ENCODE measurements at regions not wholly inside any gene's neighbourhood (a gene's known extent, or its start where the extent isn't known, plus 50 kb on each side); places are given as distances from the start of the nearest gene placed in this dataset.

DNA sequence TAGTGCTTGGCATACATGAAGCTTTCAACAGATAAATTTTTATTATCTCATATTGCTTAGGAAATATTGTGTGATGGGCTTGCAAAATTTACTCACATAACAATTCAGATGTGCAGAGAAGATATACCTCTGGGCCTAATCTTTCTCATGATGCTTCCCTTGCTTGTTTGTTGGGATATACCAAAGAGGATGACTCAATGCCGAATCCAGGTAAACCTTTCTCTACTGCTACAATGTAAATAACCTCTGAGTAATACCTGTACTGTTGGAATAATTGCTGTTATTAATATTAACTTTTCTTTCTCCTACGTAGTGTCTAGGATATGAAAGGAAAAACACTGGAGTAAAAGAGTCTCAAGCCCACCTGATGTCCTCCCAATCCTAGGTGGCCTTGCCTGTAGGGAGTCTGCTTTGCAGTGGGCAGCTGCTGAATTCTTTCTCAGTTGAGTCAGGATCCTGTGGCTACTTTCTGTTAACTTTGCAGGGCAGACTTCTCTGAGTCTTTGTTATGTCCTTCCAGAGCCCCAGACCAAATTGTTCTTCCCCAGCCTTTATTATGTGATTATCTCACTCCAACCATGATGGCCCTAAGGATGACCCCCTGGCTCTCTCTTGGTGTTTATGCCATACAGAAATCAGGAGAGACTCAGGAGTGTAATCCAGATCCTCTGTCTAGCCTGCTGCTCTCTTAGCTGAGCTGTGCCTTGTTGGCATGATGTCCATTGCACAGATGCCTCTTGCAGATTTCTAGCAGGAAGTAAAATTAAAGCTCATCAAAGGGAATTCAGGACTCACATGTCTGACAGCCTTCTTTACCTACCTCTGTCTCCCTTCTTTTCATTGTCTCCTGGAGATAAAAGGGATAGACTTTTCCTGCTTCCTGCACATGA is 208.1 kb downstream of the SNX18 start:
- intact Hi-C loops (cut with micrococcal nuclease) = no loop called here
- H3K27ac ChIP-seq (ENCODE audit: low read length) = no peak overlapping the region
- Mint-ChIP-seq H3K27ac (no peak overlapping the region), H3K27me3 (ENCODE audit: low read depth in 2 of 2) (peaks cover 6 to 8% of the 10 kb centered on the region in 2 donors), H3K4me1 (peaks cover 4 to 14% of the 10 kb centered on the region in 2 donors), H3K9me3 (peaks cover 0 to 2% of the 10 kb centered on the region in 2 donors), H3K36me3 (no peaks in the 10 kb centered on the region), H3K4me3 (no peak overlapping the region)
- H3K9me3 ChIP-seq (ENCODE audit: control insufficient read depth, insufficient read depth, low read length) = peaks cover 3% of the 10 kb centered on the region
- H3K4me3 ChIP-seq (ENCODE audit: low read length) = no peak overlapping the region
- H3K4me1 ChIP-seq (ENCODE audit: control insufficient read depth, insufficient read depth, low read length) = no peaks in the 10 kb centered on the region
- no peaks in the 10 kb centered on the region for H3K27me3 ChIP-seq (ENCODE audit: control insufficient read depth, insufficient read depth, low read length)
- DNase-seq (no peak), ATAC-seq (no peak)
- WGBS (ENCODE audit: insufficient coverage) = no CpG with 5 or more reads among the region's 2 CpGs
- TF ChIP-seq CTCF (IDR thresholded peaks at IDR 0.05) = no peak
- H3K36me3 ChIP-seq (ENCODE audit: control insufficient read depth, insufficient read depth, low read length) = no peaks in the 10 kb centered on the region

GRCh38 chr5:54722846-54723433 is 205.4 kb downstream of the SNX18 start:
- Mint-ChIP-seq H3K4me3 (no peak overlapping the region), H3K27me3 (ENCODE audit: low read depth in 2 of 2) (peaks cover 4 to 5% of the 10 kb centered on the region in 2 donors), H3K4me1 (peaks cover 2 to 14% of the 10 kb centered on the region in 2 donors), H3K36me3 (no peaks in the 10 kb centered on the region), H3K27ac (no peak overlapping the region), H3K9me3 (peaks cover 0 to 2% of the 10 kb centered on the region in 2 donors)
- intact Hi-C loops (cut with micrococcal nuclease) = no loop called here
- no peaks in the 10 kb centered on the region for H3K36me3 ChIP-seq (ENCODE audit: control insufficient read depth, insufficient read depth, low read length)
- peaks cover 3% of the 10 kb centered on the region for H3K9me3 ChIP-seq (ENCODE audit: control insufficient read depth, insufficient read depth, low read length)
- H3K27ac ChIP-seq (ENCODE audit: low read length) = no peak overlapping the region
- TF ChIP-seq CTCF (IDR thresholded peaks at IDR 0.05) = no peak
- ATAC-seq = no peak
- 87% methylated on average over 6 of the region's 6 CpGs for WGBS (ENCODE audit: insufficient coverage)
- no peak overlapping the region for H3K4me3 ChIP-seq (ENCODE audit: low read length)
- no peak for DNase-seq
- no peaks in the 10 kb centered on the region for H3K27me3 ChIP-seq (ENCODE audit: control insufficient read depth, insufficient read depth, low read length)
- no peaks in the 10 kb centered on the region for H3K4me1 ChIP-seq (ENCODE audit: control insufficient read depth, insufficient read depth, low read length)

GRCh38 chr5:54721951-54722654 is 204.5 kb downstream of the SNX18 start:
- Histone ChIP-seq H3K4me3 (ENCODE audit: low read length) (no peak overlapping the region), H3K36me3 (ENCODE audit: control insufficient read depth, insufficient read depth, low read length) (no peaks in the 10 kb centered on the region), H3K9me3 (ENCODE audit: control insufficient read depth, insufficient read depth, low read length) (peaks cover 3% of the 10 kb centered on the region), H3K27ac (ENCODE audit: low read length) (no peak overlapping the region), H3K4me1 (ENCODE audit: control insufficient read depth, insufficient read depth, low read length) (no peaks in the 10 kb centered on the region), H3K27me3 (ENCODE audit: control insufficient read depth, insufficient read depth, low read length) (no peaks in the 10 kb centered on the region)
- Mint-ChIP-seq H3K9me3 (peaks cover 0 to 2% of the 10 kb centered on the region in 2 donors), H3K4me3 (no peak overlapping the region), H3K4me1 (peaks cover 0 to 14% of the 10 kb centered on the region in 2 donors), H3K36me3 (no peaks in the 10 kb centered on the region), H3K27me3 (ENCODE audit: low read depth in 2 of 2) (peaks cover 0 to 3% of the 10 kb centered on the region in 2 donors), H3K27ac (no peak overlapping the region)
- WGBS (ENCODE audit: insufficient coverage) = 100% methylated on average over 4 of the region's 5 CpGs
- ATAC-seq = no peak
- DNase-seq = no peak
- TF ChIP-seq CTCF (IDR thresholded peaks at IDR 0.05) = no peak
- intact Hi-C loops (cut with micrococcal nuclease) = no loop called here
